ENCODE measurements at regions not wholly inside any gene's neighbourhood (a gene's known extent, or its start where the extent isn't known, plus 50 kb on each side); places are given as distances from the start of the nearest gene placed in this dataset.

DNA sequence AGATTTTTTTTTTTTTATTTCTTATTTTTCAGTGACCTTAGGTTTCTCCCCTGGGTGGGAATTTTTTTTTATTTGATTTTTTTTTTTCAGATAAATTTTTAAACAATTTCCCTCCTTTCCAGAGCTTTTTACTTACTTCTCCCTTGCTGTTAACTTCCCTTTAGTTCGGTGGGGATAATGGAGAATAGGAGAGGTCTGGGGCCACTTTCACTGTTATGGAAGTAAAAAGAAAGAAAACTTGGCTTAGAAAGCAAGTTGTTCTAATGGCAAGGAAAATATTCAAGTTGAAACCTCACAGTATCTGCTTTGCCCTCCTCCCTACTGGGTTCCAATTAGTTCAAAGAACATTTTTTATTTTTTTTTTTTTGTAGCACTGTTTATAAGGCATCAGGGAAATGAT, 537.1 kb upstream of the NXPH2 start:
- no peak for TF ChIP-seq EZH2 (IDR thresholded peaks at IDR 0.05; ENCODE audit: borderline replicate concordance, insufficient read depth, low read length, poor library complexity, severe bottlenecking)
- TF ChIP-seq, protein P1, sequence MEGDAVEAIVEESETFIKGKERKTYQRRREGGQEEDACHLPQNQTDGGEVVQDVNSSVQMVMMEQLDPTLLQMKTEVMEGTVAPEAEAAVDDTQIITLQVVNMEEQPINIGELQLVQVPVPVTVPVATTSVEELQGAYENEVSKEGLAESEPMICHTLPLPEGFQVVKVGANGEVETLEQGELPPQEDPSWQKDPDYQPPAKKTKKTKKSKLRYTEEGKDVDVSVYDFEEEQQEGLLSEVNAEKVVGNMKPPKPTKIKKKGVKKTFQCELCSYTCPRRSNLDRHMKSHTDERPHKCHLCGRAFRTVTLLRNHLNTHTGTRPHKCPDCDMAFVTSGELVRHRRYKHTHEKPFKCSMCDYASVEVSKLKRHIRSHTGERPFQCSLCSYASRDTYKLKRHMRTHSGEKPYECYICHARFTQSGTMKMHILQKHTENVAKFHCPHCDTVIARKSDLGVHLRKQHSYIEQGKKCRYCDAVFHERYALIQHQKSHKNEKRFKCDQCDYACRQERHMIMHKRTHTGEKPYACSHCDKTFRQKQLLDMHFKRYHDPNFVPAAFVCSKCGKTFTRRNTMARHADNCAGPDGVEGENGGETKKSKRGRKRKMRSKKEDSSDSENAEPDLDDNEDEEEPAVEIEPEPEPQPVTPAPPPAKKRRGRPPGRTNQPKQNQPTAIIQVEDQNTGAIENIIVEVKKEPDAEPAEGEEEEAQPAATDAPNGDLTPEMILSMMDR (IDR thresholded peaks at IDR 0.05; ENCODE audit: poor library complexity, severe bottlenecking): no peak
- no peak for TF ChIP-seq RAD21 (conservative IDR thresholded peaks at IDR 0.05)
- TF ChIP-seq, protein P2, sequence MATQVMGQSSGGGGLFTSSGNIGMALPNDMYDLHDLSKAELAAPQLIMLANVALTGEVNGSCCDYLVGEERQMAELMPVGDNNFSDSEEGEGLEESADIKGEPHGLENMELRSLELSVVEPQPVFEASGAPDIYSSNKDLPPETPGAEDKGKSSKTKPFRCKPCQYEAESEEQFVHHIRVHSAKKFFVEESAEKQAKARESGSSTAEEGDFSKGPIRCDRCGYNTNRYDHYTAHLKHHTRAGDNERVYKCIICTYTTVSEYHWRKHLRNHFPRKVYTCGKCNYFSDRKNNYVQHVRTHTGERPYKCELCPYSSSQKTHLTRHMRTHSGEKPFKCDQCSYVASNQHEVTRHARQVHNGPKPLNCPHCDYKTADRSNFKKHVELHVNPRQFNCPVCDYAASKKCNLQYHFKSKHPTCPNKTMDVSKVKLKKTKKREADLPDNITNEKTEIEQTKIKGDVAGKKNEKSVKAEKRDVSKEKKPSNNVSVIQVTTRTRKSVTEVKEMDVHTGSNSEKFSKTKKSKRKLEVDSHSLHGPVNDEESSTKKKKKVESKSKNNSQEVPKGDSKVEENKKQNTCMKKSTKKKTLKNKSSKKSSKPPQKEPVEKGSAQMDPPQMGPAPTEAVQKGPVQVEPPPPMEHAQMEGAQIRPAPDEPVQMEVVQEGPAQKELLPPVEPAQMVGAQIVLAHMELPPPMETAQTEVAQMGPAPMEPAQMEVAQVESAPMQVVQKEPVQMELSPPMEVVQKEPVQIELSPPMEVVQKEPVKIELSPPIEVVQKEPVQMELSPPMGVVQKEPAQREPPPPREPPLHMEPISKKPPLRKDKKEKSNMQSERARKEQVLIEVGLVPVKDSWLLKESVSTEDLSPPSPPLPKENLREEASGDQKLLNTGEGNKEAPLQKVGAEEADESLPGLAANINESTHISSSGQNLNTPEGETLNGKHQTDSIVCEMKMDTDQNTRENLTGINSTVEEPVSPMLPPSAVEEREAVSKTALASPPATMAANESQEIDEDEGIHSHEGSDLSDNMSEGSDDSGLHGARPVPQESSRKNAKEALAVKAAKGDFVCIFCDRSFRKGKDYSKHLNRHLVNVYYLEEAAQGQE (IDR thresholded peaks at IDR 0.05; ENCODE audit: borderline replicate concordance): no peak
- TF ChIP-seq POLR2AphosphoS5 (IDR thresholded peaks at IDR 0.05): no peak
